ENCODE measurements at regions not wholly inside any gene's neighbourhood (a gene's known extent, or its start where the extent isn't known, plus 50 kb on each side); places are given as distances from the start of the nearest gene placed in this dataset.

GRCh38 chr3:84905556-84905920 lies 53.3 kb upstream of the CADM2 start:
- Histone ChIP-seq H3K4me2 (ENCODE audit: low read length) (no peak overlapping the region), H3K4me1 (ENCODE audit: control insufficient read depth, low read length) (no peaks in the 10 kb centered on the region), H3K27me3 (ENCODE audit: control insufficient read depth, low read length) (no peaks in the 10 kb centered on the region), H3K27ac (ENCODE audit: low read depth, low read length) (no peak overlapping the region), H3K79me2 (ENCODE audit: control insufficient read depth, low read length) (no peaks in the 10 kb centered on the region), H3K9me2 (replicated peaks; ENCODE audit: control insufficient read depth, low read length) (no peaks in the 10 kb centered on the region), H3F3A (ENCODE audit: control insufficient read depth, insufficient read depth) (no peaks in the 10 kb centered on the region), H4K20me1 (ENCODE audit: control insufficient read depth, insufficient read depth, low read depth, low read length) (no peaks in the 10 kb centered on the region), H3K4me3 (ENCODE audit: low read length) (no peak overlapping the region), H3K9me3 (ENCODE audit: control insufficient read depth, insufficient read depth, low read length) (peaks cover 7% of the 10 kb centered on the region; the same call in 1 of the 2 replicates), H3K36me3 (ENCODE audit: control insufficient read depth, low read length) (no peaks in the 10 kb centered on the region)
- TF ChIP-seq CTCF (IDR thresholded peaks at IDR 0.05; ENCODE audit: low read depth, low read length, poor library complexity, severe bottlenecking) (no peak), EZH2phosphoT487 (IDR thresholded peaks at IDR 0.05; ENCODE audit: borderline replicate concordance, low read length) (no peak)

GRCh38 chr3:84906065-84906464 lies 52.7 kb upstream of the CADM2 start:
- no peaks in the 10 kb centered on the region for H3K79me2 ChIP-seq (ENCODE audit: control insufficient read depth, low read length)
- H3K4me1 ChIP-seq (ENCODE audit: control insufficient read depth, low read length): no peaks in the 10 kb centered on the region
- H4K20me1 ChIP-seq (ENCODE audit: control insufficient read depth, insufficient read depth, low read depth, low read length): no peaks in the 10 kb centered on the region
- no peaks in the 10 kb centered on the region for H3K36me3 ChIP-seq (ENCODE audit: control insufficient read depth, low read length)
- no peak overlapping the region for H3K4me2 ChIP-seq (ENCODE audit: low read length)
- H3K27me3 ChIP-seq (ENCODE audit: control insufficient read depth, low read length): no peaks in the 10 kb centered on the region
- peaks cover 3% of the 10 kb centered on the region; the same call in 1 of the 2 replicates for H3K9me3 ChIP-seq (ENCODE audit: control insufficient read depth, insufficient read depth, low read length)
- no peak overlapping the region for H3K27ac ChIP-seq (ENCODE audit: low read depth, low read length)
- H3F3A ChIP-seq (ENCODE audit: control insufficient read depth, insufficient read depth): no peaks in the 10 kb centered on the region
- no peak overlapping the region for H3K4me3 ChIP-seq (ENCODE audit: low read length)
- TF ChIP-seq CTCF (IDR thresholded peaks at IDR 0.05; ENCODE audit: low read depth, low read length, poor library complexity, severe bottlenecking) (no peak), EZH2phosphoT487 (IDR thresholded peaks at IDR 0.05; ENCODE audit: borderline replicate concordance, low read length) (no peak)
- no peaks in the 10 kb centered on the region for H3K9me2 ChIP-seq (replicated peaks; ENCODE audit: control insufficient read depth, low read length)

Data from DOHH2 (cell line).